Astrocyte of the hippocampus (primary cell): ENCODE measurements at regions not wholly inside any gene's neighbourhood (a gene's known extent, or its start where the extent isn't known, plus 50 kb on each side); places are given as distances from the start of the nearest gene placed in this dataset.
A peak's percentile ranks its signal among the peaks of the same experiment; 100 is the strongest.

Experiments
- DNase-seq: peaks from one replicate; pipeline ENCODE4 v3.0.0; 2011; ENCODE audit warnings: low read depth, low spot score

GRCh38 chr6:113078791-113079190, 731.7 kb downstream of the RFPL4B start:
- DNase-seq = no peak

- DNase-seq = peak; percentile 63
Measured at GRCh38 chr6:113082745-113083144, 735.6 kb downstream of the RFPL4B start.

DNA sequence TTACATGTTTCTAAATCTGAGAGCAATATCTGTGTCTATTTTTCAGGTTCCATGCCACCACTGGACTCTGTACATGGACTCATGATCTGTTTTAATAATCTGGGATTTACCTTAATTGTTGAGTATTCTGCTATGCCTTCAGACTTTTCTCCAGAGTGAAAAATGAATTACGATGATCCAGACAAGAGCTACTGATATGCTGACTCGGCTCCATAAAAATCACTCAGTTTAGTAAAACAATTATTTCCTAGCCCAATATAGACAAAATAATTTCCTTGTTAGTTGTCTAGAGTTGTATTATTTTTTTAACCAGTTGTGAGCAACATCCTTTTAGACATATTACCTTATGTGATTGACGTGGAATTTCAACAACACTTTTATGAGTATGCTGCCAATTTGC, 736.8 kb downstream of the RFPL4B start:
- no peak for DNase-seq

DNA sequence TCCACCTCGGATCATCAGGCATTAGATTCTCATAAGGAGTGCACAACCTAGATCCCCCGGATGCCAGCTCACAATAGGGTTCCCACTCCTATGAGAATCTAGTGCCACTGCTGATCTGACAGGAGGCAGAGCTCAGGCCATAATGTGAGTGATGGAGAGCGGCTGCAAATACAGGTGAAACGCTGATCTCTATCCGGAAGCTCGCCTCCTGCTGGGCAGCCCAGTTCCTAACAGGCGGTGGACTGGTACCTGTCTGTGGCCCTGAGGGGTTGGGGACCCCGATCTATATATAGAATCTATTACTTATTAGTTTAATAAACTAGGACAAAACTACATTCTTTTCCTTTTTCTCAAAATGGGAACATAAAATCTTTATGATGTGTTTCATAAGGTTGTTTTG, 741.9 kb downstream of the RFPL4B start:
- DNase-seq = no peak

GRCh38 chr6:113092795-113093194, 745.7 kb downstream of the RFPL4B start:
- no peak for DNase-seq

DNA sequence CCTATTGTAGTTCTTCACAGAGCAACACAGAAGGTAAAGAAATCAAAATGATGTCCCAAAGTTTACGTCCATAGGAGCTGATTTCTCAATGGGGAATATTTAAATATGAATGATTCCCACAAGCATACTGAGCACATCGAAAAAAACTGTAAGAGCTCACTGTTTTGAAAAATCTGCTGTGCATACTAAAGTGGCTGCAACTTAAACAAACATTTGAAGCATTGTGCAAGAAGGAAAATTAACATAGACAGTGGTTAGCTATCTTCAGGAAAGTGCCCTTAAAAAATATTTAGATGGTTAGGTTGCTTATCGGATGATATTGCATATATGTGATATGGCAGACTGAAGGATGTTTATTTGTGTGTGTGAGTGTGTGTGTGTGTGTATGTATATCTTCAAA, 747.6 kb downstream of the RFPL4B start:
- peak; percentile 9 for DNase-seq

DNA sequence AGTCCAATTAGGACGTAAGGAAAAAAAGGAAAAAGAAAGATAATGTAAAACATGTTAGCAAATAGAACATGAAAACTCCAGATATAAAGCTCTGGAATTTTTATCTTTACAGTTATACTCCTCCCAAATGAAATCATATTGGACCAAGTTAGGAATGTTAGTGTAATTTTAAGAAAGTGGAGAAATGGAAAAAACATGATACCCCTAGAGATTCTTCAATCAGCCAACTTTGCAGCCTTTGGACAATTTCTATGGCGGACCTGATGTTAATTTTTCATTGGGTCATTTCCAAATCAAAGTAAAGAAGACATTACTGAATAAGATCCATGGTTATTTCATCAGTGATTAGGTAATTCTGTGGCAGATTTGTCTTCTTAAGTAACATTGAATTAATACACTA, 748.7 kb downstream of the RFPL4B start:
- DNase-seq = no peak

- DNase-seq = peak; percentile 33
Measured at GRCh38 chr6:113102761-113103160, 754.4 kb upstream of the MARCKS start.

DNA sequence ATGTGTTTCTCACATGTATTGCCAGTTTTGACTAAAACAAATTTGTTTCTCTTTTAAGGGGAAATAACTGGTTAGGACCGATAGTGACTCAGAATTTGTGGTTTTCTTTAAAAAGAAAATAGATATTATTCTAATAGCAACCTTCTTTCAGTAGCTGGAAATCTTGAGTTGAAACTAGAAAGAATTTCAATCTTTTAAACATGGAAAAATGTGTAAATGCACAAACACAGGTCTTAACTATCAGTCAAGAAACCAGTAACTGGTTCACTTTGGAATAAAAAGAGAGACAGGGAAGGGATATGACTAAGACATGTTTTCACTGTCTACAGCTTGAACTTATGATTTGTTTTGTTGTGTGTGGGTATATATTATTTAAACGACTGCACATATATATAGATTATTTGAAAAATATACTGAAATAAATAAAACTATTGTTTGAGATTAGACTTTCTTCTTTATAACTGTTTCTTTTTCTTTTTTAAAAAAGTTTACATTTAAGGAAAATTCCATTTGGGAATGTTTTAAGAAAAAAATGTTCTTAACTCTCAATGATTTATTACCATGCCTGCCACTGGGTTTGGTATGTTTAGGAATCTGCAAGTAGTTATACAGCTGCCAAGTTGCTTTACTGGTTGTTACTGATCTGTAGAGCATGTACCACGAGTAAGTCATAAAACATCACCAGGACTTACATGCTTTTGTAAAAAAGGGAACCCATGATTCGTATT, 753.3 kb upstream of the MARCKS start:
- DNase-seq = peak; percentile 66

- DNase-seq = peak; percentile 16
Measured at GRCh38 chr6:113104541-113104940, 752.6 kb upstream of the MARCKS start.

DNA sequence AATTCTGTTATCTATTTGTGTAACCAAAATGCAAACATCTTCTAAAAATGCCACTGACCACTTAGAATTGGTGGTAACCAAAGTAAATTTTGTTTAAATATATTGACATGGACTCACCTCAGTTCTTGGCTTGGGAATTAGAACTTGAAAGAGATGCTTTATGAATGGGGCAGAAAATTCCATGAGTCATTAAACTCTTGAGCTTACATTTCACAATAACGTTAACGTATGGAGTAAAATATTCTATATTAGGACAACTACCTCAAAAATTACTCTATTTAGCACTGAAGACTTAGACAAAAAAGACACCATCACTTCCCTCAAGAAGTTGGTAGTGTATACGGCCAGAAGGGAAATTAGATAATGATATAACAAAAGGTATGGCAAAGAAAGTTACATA, 752.2 kb upstream of the MARCKS start:
- no peak for DNase-seq

DNA sequence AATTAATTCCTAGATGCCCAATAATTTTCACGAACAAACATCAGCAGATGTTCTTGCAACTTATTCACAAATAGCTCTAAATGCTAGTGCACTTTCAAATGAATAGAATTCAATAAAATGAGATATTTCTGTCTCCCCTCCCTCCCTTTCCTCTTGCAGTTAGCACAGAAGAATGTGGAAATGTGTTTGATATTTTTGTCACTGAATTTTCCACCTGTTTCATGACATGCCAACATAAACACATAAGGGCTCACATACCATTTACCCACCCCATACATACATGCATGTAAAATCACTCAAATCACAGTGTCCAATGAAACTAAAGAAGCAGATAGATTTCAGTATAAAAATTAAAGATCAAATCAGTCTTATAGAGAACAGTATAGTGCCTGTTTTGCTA, 746.9 kb upstream of the MARCKS start:
- DNase-seq = no peak

DNA sequence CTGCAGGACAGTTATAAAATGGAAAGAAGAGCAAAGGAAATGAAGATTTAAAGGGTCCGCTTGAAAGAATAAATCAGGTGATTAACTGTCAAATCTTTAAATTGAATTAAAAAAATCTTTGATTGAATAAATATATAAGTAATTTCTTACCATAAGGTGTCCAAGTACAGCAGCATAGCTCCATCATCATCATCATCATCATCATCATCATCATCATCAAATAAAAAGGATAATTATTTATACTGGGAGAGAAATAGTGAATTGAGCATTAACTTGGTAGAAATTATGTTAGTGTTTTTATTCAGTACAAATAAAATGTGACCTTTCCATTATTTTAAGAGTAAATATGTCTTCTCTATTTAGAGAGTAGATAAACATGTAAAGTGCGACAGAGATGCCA, 745.6 kb upstream of the MARCKS start:
- no peak for DNase-seq

GRCh38 chr6:113112086-113112485, 745.1 kb upstream of the MARCKS start:
- no peak for DNase-seq

GRCh38 chr6:113115196-113115595, 741.9 kb upstream of the MARCKS start:
- DNase-seq = no peak

GRCh38 chr6:113120224-113120581, 736.9 kb upstream of the MARCKS start:
- DNase-seq = peak; percentile 91

GRCh38 chr6:113120582-113121285, 736.4 kb upstream of the MARCKS start:
- peak; percentile 98 for DNase-seq

- peak; percentile 12 for DNase-seq
Measured at GRCh38 chr6:113121571-113121970, 735.6 kb upstream of the MARCKS start.

DNA sequence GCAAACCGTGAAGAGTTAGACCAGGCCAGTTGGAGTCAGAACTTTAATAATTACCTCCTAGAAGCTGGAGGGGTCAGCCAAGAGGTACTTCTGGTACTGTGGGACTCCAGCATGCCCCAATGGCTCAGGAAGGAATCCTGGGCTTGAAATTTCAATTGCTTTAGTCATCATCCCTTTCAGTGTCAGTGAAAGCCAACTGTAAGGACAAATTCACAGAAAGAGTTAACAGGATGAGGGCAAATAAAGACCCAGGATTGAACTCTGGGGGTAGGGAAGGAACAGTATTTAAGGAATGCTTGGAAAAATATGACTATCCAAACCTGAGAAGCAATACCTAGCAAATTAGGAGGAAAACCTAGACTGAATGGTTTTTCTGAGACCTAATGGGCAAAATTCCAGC, 735.1 kb upstream of the MARCKS start:
- DNase-seq = peak; percentile 96

DNA sequence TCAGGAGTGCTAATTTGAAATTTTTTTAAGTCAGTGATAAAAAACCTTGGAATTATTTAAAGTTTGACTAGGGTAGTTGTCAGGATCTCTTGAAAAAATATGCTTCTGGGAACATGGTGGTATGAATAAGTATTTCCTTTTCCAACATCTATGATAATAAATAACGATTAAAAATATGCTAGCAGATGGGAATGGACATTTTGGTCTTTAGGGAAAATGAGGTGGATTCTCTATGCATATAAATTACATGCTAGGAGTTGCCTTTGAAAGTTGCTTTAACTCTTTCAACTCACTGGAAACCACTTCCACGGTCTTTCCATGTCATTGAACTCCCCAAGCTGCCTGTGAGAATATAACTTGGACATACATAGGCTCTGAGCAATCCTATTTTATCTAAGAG, 731.5 kb upstream of the MARCKS start:
- DNase-seq = no peak

GRCh38 chr6:113127786-113128419, 729.2 kb upstream of the MARCKS start:
- DNase-seq = no peak

GRCh38 chr6:113128661-113129060, 728.5 kb upstream of the MARCKS start:
- DNase-seq = no peak

DNA sequence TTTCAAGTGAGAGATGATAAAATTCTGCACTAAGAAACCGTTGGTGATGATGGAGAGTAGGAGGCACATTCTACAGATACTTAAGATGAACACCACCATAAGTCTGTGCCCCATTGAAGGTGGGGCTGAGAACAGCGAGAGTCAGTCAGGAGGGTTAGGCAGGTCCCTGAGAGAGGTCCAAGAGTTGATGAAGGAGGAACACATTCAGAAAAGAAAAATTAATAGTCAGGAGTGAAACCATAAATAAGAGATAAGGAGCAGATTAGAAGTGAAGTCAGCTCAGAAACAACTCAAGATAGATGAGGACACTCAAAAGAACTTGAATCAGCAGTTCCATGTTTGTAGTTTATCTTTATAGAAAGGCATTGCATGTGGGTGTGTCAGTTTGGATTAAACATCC, 727.2 kb upstream of the MARCKS start:
- DNase-seq = no peak
